Upper lobe of right lung (tissue), 1 donor: ENCODE measurements at regions not wholly inside any gene's neighbourhood (a gene's known extent, or its start where the extent isn't known, plus 50 kb on each side); places are given as distances from the start of the nearest gene placed in this dataset.
"Not testable (repeated sequence)": the region's sequence is repeated elsewhere in the genome, so short reads cannot be mapped to it uniquely, and the experiment has no call there.

ENCODE experiments used
- ATAC-seq: fragments of 200-7000 bp; cut with Tn5 transposase; one replicate; pipeline ENCODE4 v1.9.1; 2020; ENCODE audit warnings: mild to moderate bottlenecking, moderate library complexity
- DNase-seq: peaks from one replicate; pipeline ENCODE4 v3.0.0-alpha.2; 2020
- H3K27ac ChIP-seq: fragments of 200-600 bp; one replicate; pipeline ENCODE4 v1.8.0; 2022
- H3K27me3 ChIP-seq: fragments of 200-600 bp; one replicate; pipeline ENCODE4 v1.8.0; 2022; ENCODE audit warnings: mild to moderate bottlenecking
- H3K36me3 ChIP-seq: fragments of 200-600 bp; one replicate; pipeline ENCODE4 v1.8.0; 2022
- H3K4me1 ChIP-seq: fragments of 200-600 bp; one replicate; pipeline ENCODE4 v1.8.0; 2022
- H3K4me3 ChIP-seq: fragments of 200-600 bp; one replicate; pipeline ENCODE4 v1.8.0; 2022; ENCODE audit warnings: mild to moderate bottlenecking
- H3K9me3 ChIP-seq: fragments of 200-600 bp; one replicate; pipeline ENCODE4 v1.8.0; 2022
- CTCF ChIP-seq: fragments of 200-600 bp; IDR thresholded peaks from one replicate; pipeline ENCODE4 v1.8.0; 2022; ENCODE audit warnings: antibody characterized with exemption
- intact Hi-C: fragments of 100-400 bp; cut with DNase I; formaldehyde crosslinking; loops from one replicate; pipeline ENCODE4 v1.11.0; 2022
- donor health status: DM: no; HTN: yes; CAD: no; lungs with severe emphysema.

GRCh38 chr13:47892374-47892773 lies 108.7 kb downstream of the SUCLA2 start:
- no peaks in the 10 kb centered on the region for H3K27me3 ChIP-seq
- H3K4me1 ChIP-seq, result no peaks in the 10 kb centered on the region
- no peak overlapping the region for H3K27ac ChIP-seq
- no peak overlapping the region for H3K4me3 ChIP-seq
- H3K36me3 ChIP-seq, result no peaks in the 10 kb centered on the region
- no peak for TF ChIP-seq CTCF
- DNase-seq (no peak), ATAC-seq (no peak)
- no peaks in the 10 kb centered on the region for H3K9me3 ChIP-seq
- intact Hi-C loops, result no loop called here

- H3K9me3 ChIP-seq, result no peaks in the 10 kb centered on the region
- ATAC-seq, result no peak
- H3K27me3 ChIP-seq, result no peaks in the 10 kb centered on the region
- intact Hi-C loops, result no loop called here
- DNase-seq, result no peak
- no peaks in the 10 kb centered on the region for H3K36me3 ChIP-seq
- no peak overlapping the region for H3K27ac ChIP-seq
- no peak overlapping the region for H3K4me3 ChIP-seq
- no peak for TF ChIP-seq CTCF
- no peaks in the 10 kb centered on the region for H3K4me1 ChIP-seq
These were observed 110.8 kb downstream of the SUCLA2 start for GRCh38 chr13:47890146-47890814.

- DNase-seq (no peak), ATAC-seq (no peak)
- Histone ChIP-seq H3K9me3 (no peaks in the 10 kb centered on the region), H3K4me3 (no peak overlapping the region), H3K4me1 (no peaks in the 10 kb centered on the region), H3K27me3 (no peaks in the 10 kb centered on the region), H3K27ac (no peak overlapping the region), H3K36me3 (no peaks in the 10 kb centered on the region)
- TF ChIP-seq CTCF, result no peak
- intact Hi-C loops, result no loop called here
These were observed 114.8 kb downstream of the SUCLA2 start for GRCh38 chr13:47886314-47886713.

- Histone ChIP-seq H3K36me3 (no peaks in the 10 kb centered on the region), H3K27ac (no peak overlapping the region), H3K27me3 (no peaks in the 10 kb centered on the region), H3K4me1 (no peaks in the 10 kb centered on the region), H3K4me3 (no peak overlapping the region), H3K9me3 (no peaks in the 10 kb centered on the region)
- no peak for TF ChIP-seq CTCF
- DNase-seq (no peak), ATAC-seq (no peak)
- intact Hi-C loops, result no loop called here
These were observed 125.9 kb downstream of the SUCLA2 start for GRCh38 chr13:47875201-47875600.

- intact Hi-C loops, H3K9me3 ChIP-seq, ATAC-seq, H3K27ac ChIP-seq, H3K4me3 ChIP-seq, DNase-seq, H3K27me3 ChIP-seq, H3K36me3 ChIP-seq, H3K4me1 ChIP-seq: not testable (repeated sequence)
These were observed 127.1 kb downstream of the SUCLA2 start for GRCh38 chr13:47873987-47874386.

- intact Hi-C loops, H3K4me1 ChIP-seq, H3K9me3 ChIP-seq, ATAC-seq, H3K27me3 ChIP-seq, H3K4me3 ChIP-seq, H3K27ac ChIP-seq, DNase-seq, H3K36me3 ChIP-seq: not testable (repeated sequence)
These were observed 127.8 kb downstream of the SUCLA2 start for GRCh38 chr13:47873319-47873718.

- TF ChIP-seq CTCF, result no peak
- DNase-seq, result no peak
- no peak for ATAC-seq
- intact Hi-C loops, result no loop called here
- no peaks in the 10 kb centered on the region for H3K9me3 ChIP-seq
- no peaks in the 10 kb centered on the region for H3K36me3 ChIP-seq
- no peak overlapping the region for H3K4me3 ChIP-seq
- H3K27me3 ChIP-seq, result no peaks in the 10 kb centered on the region
- no peaks in the 10 kb centered on the region for H3K4me1 ChIP-seq
- no peak overlapping the region for H3K27ac ChIP-seq
These were observed 131.3 kb downstream of the SUCLA2 start for GRCh38 chr13:47869776-47870175.
